Ascending aorta (tissue), 2 donors: ENCODE measurements at regions not wholly inside any gene's neighbourhood (a gene's known extent, or its start where the extent isn't known, plus 50 kb on each side); places are given as distances from the start of the nearest gene placed in this dataset.
A peak's percentile ranks its signal among the peaks of the same experiment; 100 is the strongest.

Experiments used
- DNase-seq, 2 donors: peaks; one replicate each; pipeline ENCODE4 v3.0.0-alpha.2; 2019; ENCODE audit warnings: low spot score in 2 of 2
- H3K27ac ChIP-seq, 2 donors: fragments of 200-600 bp; sonication (generic); one replicate each; pipeline ENCODE4 v1.5.1; 2016 to 2017; ENCODE audit warnings: mild to moderate bottlenecking in 1 of 2
- H3K27me3 ChIP-seq: fragments of 200-600 bp; sonication (generic); one replicate; pipeline ENCODE4 v1.5.1; 2017
- H3K36me3 ChIP-seq, 2 donors: fragments of 200-600 bp; sonication (generic); one replicate each; pipeline ENCODE4 v1.5.1; 2016
- H3K4me1 ChIP-seq, 2 donors: fragments of 200-600 bp; sonication (generic); one replicate each; pipeline ENCODE4 v1.5.1; 2016 to 2017; ENCODE audit warnings: mild to moderate bottlenecking in 1 of 2
- H3K4me3 ChIP-seq, 2 donors: fragments of 200-600 bp; sonication (generic); one replicate each; pipeline ENCODE4 v1.5.1; 2016 to 2017; ENCODE audit warnings: mild to moderate bottlenecking in 1 of 2
- H3K9me3 ChIP-seq, 2 donors: fragments of 200-600 bp; sonication (generic); one replicate each; pipeline ENCODE4 v1.5.1; 2016
- CTCF ChIP-seq, 3 experiments: fragments of 200-600 bp in 2 of 3; fragments of 450-650 bp in 1 of 3; sonication (generic) in 2 of 3; IDR thresholded peaks; one replicate each; pipeline ENCODE4 v1.5.1; 2016 to 2019; ENCODE audit warnings: antibody characterized with exemption in 3 of 3, mild to moderate bottlenecking in 1 of 3, moderate library complexity in 1 of 3
- intact Hi-C: fragments of 100-400 bp; cut with DNase I; formaldehyde crosslinking; loops from one replicate; pipeline ENCODE4 v1.15.1; 2023

GRCh38 chr3:13266005-13266404 lies 154.1 kb downstream of the NUP210 start:
- H3K36me3 ChIP-seq, result no peaks in the 10 kb centered on the region
- no peak for DNase-seq
- no peak overlapping the region for H3K27ac ChIP-seq
- intact Hi-C loops, result no loop called here
- peaks cover 7 to 11% of the 10 kb centered on the region in 2 donors for H3K9me3 ChIP-seq
- no peak for TF ChIP-seq CTCF (IDR thresholded peaks at IDR 0.05)
- H3K4me3 ChIP-seq, result no peak overlapping the region
- H3K4me1 ChIP-seq, result peaks cover 0 to 2% of the 10 kb centered on the region in 2 donors
- no peaks in the 10 kb centered on the region for H3K27me3 ChIP-seq

- Histone ChIP-seq H3K27ac (no peak overlapping the region), H3K9me3 (peaks cover 7 to 11% of the 10 kb centered on the region in 2 donors), H3K27me3 (no peaks in the 10 kb centered on the region), H3K36me3 (no peaks in the 10 kb centered on the region), H3K4me1 (peaks cover 0 to 2% of the 10 kb centered on the region in 2 donors), H3K4me3 (no peak overlapping the region)
- DNase-seq, result no peak
- TF ChIP-seq CTCF (IDR thresholded peaks at IDR 0.05), result no peak
- intact Hi-C loops, result no loop called here
Measured at GRCh38 chr3:13265507-13265906, 154.6 kb downstream of the NUP210 start.

- DNase-seq, result no peak
- Histone ChIP-seq H3K27ac (no peak overlapping the region), H3K9me3 (peaks cover 7% of the 10 kb centered on the region in 2 donors), H3K4me3 (no peak overlapping the region), H3K36me3 (no peaks in the 10 kb centered on the region), H3K4me1 (peaks cover 0 to 2% of the 10 kb centered on the region in 2 donors), H3K27me3 (no peaks in the 10 kb centered on the region)
- no peak for TF ChIP-seq CTCF (IDR thresholded peaks at IDR 0.05)
- intact Hi-C loops, result no loop called here
Measured at GRCh38 chr3:13265016-13265415, 155.1 kb downstream of the NUP210 start.

- no peak for DNase-seq
- intact Hi-C loops, result no loop called here
- no peaks in the 10 kb centered on the region for H3K27me3 ChIP-seq
- peaks cover 0 to 2% of the 10 kb centered on the region in 2 donors for H3K4me1 ChIP-seq
- H3K36me3 ChIP-seq, result no peaks in the 10 kb centered on the region
- H3K4me3 ChIP-seq, result no peak overlapping the region
- TF ChIP-seq CTCF (IDR thresholded peaks at IDR 0.05), result no peak
- peak overlapping the region; percentile 35 to 56 for H3K27ac ChIP-seq
- peaks cover 2% of the 10 kb centered on the region in 2 donors for H3K9me3 ChIP-seq
Measured at GRCh38 chr3:13264468-13264795, 155.7 kb downstream of the NUP210 start.

- Histone ChIP-seq H3K36me3 (no peaks in the 10 kb centered on the region), H3K9me3 (no peaks in the 10 kb centered on the region), H3K4me3 (no peak overlapping the region), H3K27me3 (no peaks in the 10 kb centered on the region), H3K4me1 (peaks cover 0 to 2% of the 10 kb centered on the region in 2 donors), H3K27ac (peak overlapping the region; percentile 35 to 56)
- DNase-seq, result no peak
- intact Hi-C loops, result no loop called here
- no peak for TF ChIP-seq CTCF (IDR thresholded peaks at IDR 0.05)
Measured at GRCh38 chr3:13263770-13264467, 156.2 kb downstream of the NUP210 start.
